ENCODE measurements at regions not wholly inside any gene's neighbourhood (a gene's known extent, or its start where the extent isn't known, plus 50 kb on each side); places are given as distances from the start of the nearest gene placed in this dataset.

- TF ChIP-seq CTCF (IDR thresholded peaks at IDR 0.05; ENCODE audit: low read depth, low read length) = no peak
- no peak for TF ChIP-seq MYC (IDR thresholded peaks at IDR 0.05; ENCODE audit: low read depth, low read length)
- TF ChIP-seq POLR2A (IDR thresholded peaks at IDR 0.05; ENCODE audit: extremely low read depth, insufficient read length) = no peak
Observed at GRCh38 chr7:16171928-16172327, 249.4 kb downstream of the CRPPA start.

All from NB4 (cell line).